ENCODE measurements at regions not wholly inside any gene's neighbourhood (a gene's known extent, or its start where the extent isn't known, plus 50 kb on each side); places are given as distances from the start of the nearest gene placed in this dataset.

GRCh38 chr11:121927789-121928188 lies 188.2 kb downstream of the BLID start:
- no peaks in the 10 kb centered on the region for H3K36me3 ChIP-seq
- no peak for ATAC-seq
- 86 to 88% methylated on average over 6 of the region's 6 CpGs for WGBS, 2 donors

DNA sequence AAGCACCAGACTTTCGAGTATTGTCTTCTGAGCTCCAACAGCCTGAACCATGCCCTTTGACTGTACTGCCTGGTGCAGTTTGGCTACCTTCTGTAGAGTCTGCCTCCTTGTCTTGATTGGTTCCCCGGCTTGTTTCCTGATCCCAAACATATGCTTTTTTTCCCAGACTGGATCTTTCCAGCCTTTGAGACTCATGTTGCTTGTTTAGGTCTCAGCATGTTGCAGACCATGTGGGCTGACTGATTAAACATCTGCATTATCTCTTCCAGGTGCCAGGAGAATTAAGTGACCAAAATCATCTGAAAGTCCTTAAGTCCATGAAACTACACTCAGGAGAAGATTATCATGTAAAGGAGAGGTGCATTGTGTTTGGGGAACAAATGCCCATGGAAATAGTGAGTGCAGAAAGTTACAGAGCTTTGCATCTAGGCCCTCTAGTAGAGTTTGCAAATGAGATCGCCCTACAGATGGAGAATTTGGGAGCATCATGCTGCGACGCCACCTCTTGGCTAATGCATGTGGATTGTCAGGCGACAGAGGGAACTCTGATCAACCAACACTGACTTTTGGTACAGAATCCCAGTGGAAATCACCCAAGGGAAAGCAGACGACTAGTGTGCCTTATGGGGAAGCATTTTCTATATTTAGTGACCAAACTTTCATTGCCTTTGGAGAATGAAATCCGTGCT lies 188.8 kb downstream of the BLID start:
- H3K27me3 ChIP-seq = peaks cover 0 to 19% (median 0%) of the 10 kb centered on the region in 7 donors
- no peak overlapping the region for H3K27ac ChIP-seq
- H3K36me3 ChIP-seq = no peaks in the 10 kb centered on the region
- WGBS, 2 donors = 78 to 82% methylated on average over 8 of the region's 8 CpGs
- no peak overlapping the region for H3K4me3 ChIP-seq
- TF ChIP-seq, protein P1, sequence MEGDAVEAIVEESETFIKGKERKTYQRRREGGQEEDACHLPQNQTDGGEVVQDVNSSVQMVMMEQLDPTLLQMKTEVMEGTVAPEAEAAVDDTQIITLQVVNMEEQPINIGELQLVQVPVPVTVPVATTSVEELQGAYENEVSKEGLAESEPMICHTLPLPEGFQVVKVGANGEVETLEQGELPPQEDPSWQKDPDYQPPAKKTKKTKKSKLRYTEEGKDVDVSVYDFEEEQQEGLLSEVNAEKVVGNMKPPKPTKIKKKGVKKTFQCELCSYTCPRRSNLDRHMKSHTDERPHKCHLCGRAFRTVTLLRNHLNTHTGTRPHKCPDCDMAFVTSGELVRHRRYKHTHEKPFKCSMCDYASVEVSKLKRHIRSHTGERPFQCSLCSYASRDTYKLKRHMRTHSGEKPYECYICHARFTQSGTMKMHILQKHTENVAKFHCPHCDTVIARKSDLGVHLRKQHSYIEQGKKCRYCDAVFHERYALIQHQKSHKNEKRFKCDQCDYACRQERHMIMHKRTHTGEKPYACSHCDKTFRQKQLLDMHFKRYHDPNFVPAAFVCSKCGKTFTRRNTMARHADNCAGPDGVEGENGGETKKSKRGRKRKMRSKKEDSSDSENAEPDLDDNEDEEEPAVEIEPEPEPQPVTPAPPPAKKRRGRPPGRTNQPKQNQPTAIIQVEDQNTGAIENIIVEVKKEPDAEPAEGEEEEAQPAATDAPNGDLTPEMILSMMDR (IDR thresholded peaks at IDR 0.05) = no peak
- intact Hi-C loops (cut with DNase I) = no loop called here
- no peaks in the 10 kb centered on the region for H3K9me3 ChIP-seq
- peaks cover 0 to 22% (median 17%) of the 10 kb centered on the region in 9 donors for H3K4me1 ChIP-seq
- no peak for DNase-seq
- ATAC-seq = no peak

More at GRCh38 chr11:121927789-121928188, 188.2 kb downstream of the BLID start:
- Histone ChIP-seq H3K4me3 (no peak overlapping the region), H3K9me3 (no peaks in the 10 kb centered on the region), H3K4me1 (peaks cover 0 to 22% (median 17%) of the 10 kb centered on the region in 9 donors), H3K27ac (no peak overlapping the region), H3K27me3 (peaks cover 0 to 19% (median 0%) of the 10 kb centered on the region in 7 donors)
- no peak for DNase-seq
- intact Hi-C loops (cut with DNase I) = no loop called here
- TF ChIP-seq, protein P1 (IDR thresholded peaks at IDR 0.05) = no peak

- ATAC-seq = no peak
- H3K27me3 ChIP-seq = peaks cover 0 to 9% (median 0%) of the 10 kb centered on the region in 7 donors
- intact Hi-C loops (cut with DNase I) = no loop called here
These were observed 191.8 kb downstream of the BLID start for GRCh38 chr11:121924191-121924590.

DNA sequence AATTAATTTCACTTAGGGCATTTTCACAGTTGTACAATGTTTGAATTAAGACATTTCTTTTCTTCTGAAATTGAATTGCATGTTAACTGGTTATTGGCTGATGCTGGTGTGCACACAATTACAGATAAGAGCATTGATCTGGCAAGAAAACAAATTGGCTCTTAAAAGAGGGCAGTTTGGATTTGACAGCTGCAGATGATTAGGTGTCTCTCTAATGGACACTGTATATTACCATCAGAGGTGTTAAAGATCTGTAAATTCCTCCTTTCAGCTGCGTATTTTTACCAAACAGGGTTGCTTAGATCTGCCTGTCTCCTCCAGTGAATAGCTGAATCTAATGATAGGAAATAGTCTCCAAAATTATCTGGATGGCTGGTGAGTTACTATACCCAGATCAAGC lies 198.5 kb downstream of the BLID start:
- TF ChIP-seq, protein P1 (IDR thresholded peaks at IDR 0.05) = no peak
- Histone ChIP-seq H3K9me3 (no peaks in the 10 kb centered on the region), H3K4me1 (no peaks in the 10 kb centered on the region), H3K27me3 (no peaks in the 10 kb centered on the region), H3K27ac (no peak overlapping the region), H3K4me3 (no peak overlapping the region), H3K36me3 (no peaks in the 10 kb centered on the region)
- DNase-seq (no peak), ATAC-seq (no peak)
- intact Hi-C loops (cut with DNase I) = no loop called here
- WGBS, 2 donors = 89 to 97% methylated on average over 1 of the region's 1 CpG

More at GRCh38 chr11:121924191-121924590, 191.8 kb downstream of the BLID start:
- Histone ChIP-seq H3K9me3 (no peaks in the 10 kb centered on the region), H3K4me1 (peaks cover 0 to 8% (median 2%) of the 10 kb centered on the region in 9 donors), H3K36me3 (no peaks in the 10 kb centered on the region), H3K27ac (no peak overlapping the region), H3K4me3 (no peak overlapping the region)
- WGBS, 2 donors = 96 to 97% methylated on average over 6 of the region's 6 CpGs
- no peak for DNase-seq
- TF ChIP-seq, protein P1 (IDR thresholded peaks at IDR 0.05) = no peak

Measured in heart right ventricle (tissue), 16 donors.